ENCODE measurements at regions not wholly inside any gene's neighbourhood (a gene's known extent, or its start where the extent isn't known, plus 50 kb on each side); places are given as distances from the start of the nearest gene placed in this dataset.

DNA sequence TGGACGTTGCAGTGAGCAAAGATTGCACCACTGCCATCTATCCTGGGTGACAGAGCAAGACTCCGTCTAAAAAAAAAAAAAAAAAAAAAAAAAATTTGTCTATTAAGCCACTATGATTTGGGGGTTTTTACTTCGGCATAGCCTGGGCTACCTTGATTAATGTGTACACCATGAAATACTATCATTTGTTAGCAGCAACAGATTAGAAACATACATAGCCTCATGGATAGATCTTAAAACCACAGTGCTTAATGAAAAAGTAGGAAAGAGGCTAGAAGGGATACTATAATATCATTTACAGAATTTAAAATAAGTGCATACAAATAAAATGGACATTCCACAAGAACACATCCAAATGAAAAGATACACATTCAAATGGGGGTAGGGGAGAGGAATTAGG is 77.3 kb upstream of the IL6 start:
- Histone ChIP-seq H4K20me1 (ENCODE audit: insufficient read depth) (no peaks in the 10 kb centered on the region), H3K9me3 (peaks cover 15% of the 10 kb centered on the region), H2AFZ (ENCODE audit: low read depth) (no peak overlapping the region), H3K27me3 (ENCODE audit: insufficient read depth) (no peaks in the 10 kb centered on the region), H3K9me2 (no peaks in the 10 kb centered on the region), H3K27ac (ENCODE audit: low read depth in 2 of 2, low read length in 1 of 2) (no peak overlapping the region), H3K9ac (no peak overlapping the region), H3K79me2 (ENCODE audit: insufficient read depth) (no peaks in the 10 kb centered on the region), H3K4me1 (ENCODE audit: control insufficient read depth in 1 of 2, insufficient read depth in 2 of 2, low read depth in 1 of 2, low read length in 1 of 2) (no peaks in the 10 kb centered on the region), H3K4me3 (ENCODE audit: low read depth in 2 of 2, low read length in 1 of 2) (no peak overlapping the region), H3K4me2 (no peak overlapping the region), H3K36me3 (replicated peaks in 1 of 2; ENCODE audit: control insufficient read depth in 1 of 2, insufficient read depth in 2 of 2, low read length in 1 of 2) (no peaks in the 10 kb centered on the region), H3F3A (replicated peaks; ENCODE audit: insufficient read depth) (peaks cover 25% of the 10 kb centered on the region)
- CTCF ChIA-PET: no interaction called here
- TF ChIP-seq TEAD4 (IDR thresholded peaks at IDR 0.05; ENCODE audit: borderline replicate concordance, insufficient read depth): no peak
- no peak for TF ChIP-seq RFX5 (IDR thresholded peaks at IDR 0.05; ENCODE audit: low read length)
- no peak for TF ChIP-seq RXRA (IDR thresholded peaks at IDR 0.05; ENCODE audit: borderline replicate concordance, low read depth)
- no peak for TF ChIP-seq CHD2 (IDR thresholded peaks at IDR 0.05; ENCODE audit: low read length, partially characterized antibody)
- no peak for TF ChIP-seq EP300 (IDR thresholded peaks at IDR 0.05; ENCODE audit: borderline replicate concordance in 1 of 2, low read depth in 1 of 2, low read length in 1 of 2)
- no peak for TF ChIP-seq YY1 (IDR thresholded peaks at IDR 0.05; ENCODE audit: low read depth)
- no peak for TF ChIP-seq NRF1 (IDR thresholded peaks at IDR 0.05; ENCODE audit: low read depth, low read length)
- TF ChIP-seq, protein P1, sequence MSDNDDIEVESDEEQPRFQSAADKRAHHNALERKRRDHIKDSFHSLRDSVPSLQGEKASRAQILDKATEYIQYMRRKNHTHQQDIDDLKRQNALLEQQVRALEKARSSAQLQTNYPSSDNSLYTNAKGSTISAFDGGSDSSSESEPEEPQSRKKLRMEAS (IDR thresholded peaks at IDR 0.05; ENCODE audit: low read depth): no peak
- TF ChIP-seq, protein P2, sequence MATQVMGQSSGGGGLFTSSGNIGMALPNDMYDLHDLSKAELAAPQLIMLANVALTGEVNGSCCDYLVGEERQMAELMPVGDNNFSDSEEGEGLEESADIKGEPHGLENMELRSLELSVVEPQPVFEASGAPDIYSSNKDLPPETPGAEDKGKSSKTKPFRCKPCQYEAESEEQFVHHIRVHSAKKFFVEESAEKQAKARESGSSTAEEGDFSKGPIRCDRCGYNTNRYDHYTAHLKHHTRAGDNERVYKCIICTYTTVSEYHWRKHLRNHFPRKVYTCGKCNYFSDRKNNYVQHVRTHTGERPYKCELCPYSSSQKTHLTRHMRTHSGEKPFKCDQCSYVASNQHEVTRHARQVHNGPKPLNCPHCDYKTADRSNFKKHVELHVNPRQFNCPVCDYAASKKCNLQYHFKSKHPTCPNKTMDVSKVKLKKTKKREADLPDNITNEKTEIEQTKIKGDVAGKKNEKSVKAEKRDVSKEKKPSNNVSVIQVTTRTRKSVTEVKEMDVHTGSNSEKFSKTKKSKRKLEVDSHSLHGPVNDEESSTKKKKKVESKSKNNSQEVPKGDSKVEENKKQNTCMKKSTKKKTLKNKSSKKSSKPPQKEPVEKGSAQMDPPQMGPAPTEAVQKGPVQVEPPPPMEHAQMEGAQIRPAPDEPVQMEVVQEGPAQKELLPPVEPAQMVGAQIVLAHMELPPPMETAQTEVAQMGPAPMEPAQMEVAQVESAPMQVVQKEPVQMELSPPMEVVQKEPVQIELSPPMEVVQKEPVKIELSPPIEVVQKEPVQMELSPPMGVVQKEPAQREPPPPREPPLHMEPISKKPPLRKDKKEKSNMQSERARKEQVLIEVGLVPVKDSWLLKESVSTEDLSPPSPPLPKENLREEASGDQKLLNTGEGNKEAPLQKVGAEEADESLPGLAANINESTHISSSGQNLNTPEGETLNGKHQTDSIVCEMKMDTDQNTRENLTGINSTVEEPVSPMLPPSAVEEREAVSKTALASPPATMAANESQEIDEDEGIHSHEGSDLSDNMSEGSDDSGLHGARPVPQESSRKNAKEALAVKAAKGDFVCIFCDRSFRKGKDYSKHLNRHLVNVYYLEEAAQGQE (IDR thresholded peaks at IDR 0.05; ENCODE audit: low read depth, low read length): no peak
- no peak for TF ChIP-seq RAD21 (IDR thresholded peaks at IDR 0.05; ENCODE audit: low read length)
- TF ChIP-seq, protein P3, sequence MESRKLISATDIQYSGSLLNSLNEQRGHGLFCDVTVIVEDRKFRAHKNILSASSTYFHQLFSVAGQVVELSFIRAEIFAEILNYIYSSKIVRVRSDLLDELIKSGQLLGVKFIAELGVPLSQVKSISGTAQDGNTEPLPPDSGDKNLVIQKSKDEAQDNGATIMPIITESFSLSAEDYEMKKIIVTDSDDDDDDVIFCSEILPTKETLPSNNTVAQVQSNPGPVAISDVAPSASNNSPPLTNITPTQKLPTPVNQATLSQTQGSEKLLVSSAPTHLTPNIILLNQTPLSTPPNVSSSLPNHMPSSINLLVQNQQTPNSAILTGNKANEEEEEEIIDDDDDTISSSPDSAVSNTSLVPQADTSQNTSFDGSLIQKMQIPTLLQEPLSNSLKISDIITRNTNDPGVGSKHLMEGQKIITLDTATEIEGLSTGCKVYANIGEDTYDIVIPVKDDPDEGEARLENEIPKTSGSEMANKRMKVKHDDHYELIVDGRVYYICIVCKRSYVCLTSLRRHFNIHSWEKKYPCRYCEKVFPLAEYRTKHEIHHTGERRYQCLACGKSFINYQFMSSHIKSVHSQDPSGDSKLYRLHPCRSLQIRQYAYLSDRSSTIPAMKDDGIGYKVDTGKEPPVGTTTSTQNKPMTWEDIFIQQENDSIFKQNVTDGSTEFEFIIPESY (IDR thresholded peaks at IDR 0.05; ENCODE audit: borderline replicate concordance, low read depth): no peak
- no peak for TF ChIP-seq SIN3A (IDR thresholded peaks at IDR 0.05; ENCODE audit: borderline replicate concordance, low read depth, low read length)
- TF ChIP-seq, protein P4, sequence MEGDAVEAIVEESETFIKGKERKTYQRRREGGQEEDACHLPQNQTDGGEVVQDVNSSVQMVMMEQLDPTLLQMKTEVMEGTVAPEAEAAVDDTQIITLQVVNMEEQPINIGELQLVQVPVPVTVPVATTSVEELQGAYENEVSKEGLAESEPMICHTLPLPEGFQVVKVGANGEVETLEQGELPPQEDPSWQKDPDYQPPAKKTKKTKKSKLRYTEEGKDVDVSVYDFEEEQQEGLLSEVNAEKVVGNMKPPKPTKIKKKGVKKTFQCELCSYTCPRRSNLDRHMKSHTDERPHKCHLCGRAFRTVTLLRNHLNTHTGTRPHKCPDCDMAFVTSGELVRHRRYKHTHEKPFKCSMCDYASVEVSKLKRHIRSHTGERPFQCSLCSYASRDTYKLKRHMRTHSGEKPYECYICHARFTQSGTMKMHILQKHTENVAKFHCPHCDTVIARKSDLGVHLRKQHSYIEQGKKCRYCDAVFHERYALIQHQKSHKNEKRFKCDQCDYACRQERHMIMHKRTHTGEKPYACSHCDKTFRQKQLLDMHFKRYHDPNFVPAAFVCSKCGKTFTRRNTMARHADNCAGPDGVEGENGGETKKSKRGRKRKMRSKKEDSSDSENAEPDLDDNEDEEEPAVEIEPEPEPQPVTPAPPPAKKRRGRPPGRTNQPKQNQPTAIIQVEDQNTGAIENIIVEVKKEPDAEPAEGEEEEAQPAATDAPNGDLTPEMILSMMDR (IDR thresholded peaks at IDR 0.05): no peak
- no peak for TF ChIP-seq FOSL2 (IDR thresholded peaks at IDR 0.05; ENCODE audit: borderline replicate concordance, low read depth)
- no peak for TF ChIP-seq JUND (IDR thresholded peaks at IDR 0.05)
- TF ChIP-seq TAF1 (IDR thresholded peaks at IDR 0.05; ENCODE audit: borderline replicate concordance, low read depth, low read length): no peak
- TF ChIP-seq FOXJ3 (CRISPR knock-in tag; IDR thresholded peaks at IDR 0.05): no peak
- TF ChIP-seq GABPA (IDR thresholded peaks at IDR 0.05; ENCODE audit: low read depth): no peak
- TF ChIP-seq FOXM1 (IDR thresholded peaks at IDR 0.05; ENCODE audit: low read depth): no peak
- no peak for DNase-seq
- WGBS (ENCODE audit: low lambda C conversion rate): 6% methylated on average over 3 of the region's 3 CpGs
- POLR2A ChIA-PET: no interaction called here

Measured in SK-N-SH (cell line).